D721Med (cell line): ENCODE measurements at regions not wholly inside any gene's neighbourhood (a gene's known extent, or its start where the extent isn't known, plus 50 kb on each side); places are given as distances from the start of the nearest gene placed in this dataset.

Source experiments
- DNase-seq: peaks from one replicate; pipeline ENCODE4 v3.0.0; 2011; ENCODE audit warnings: low spot score; ENCODE audit not compliant: insufficient read length
- FAIRE-seq: peaks from 2 replicates; lab custom pipeline; 2011; peaks lifted over from hg19 to GRCh38; lab: Jason Lieb, UNC
- TF ChIP-seq, protein P1 (sequence below): IDR thresholded peaks from 2 replicates; pipeline ENCODE4 v1.5.1; 2012; ENCODE audit warnings: mild to moderate bottlenecking, control low read depth; ENCODE audit not compliant: insufficient read depth; ENCODE audit errors: missing control alignments

DNA sequence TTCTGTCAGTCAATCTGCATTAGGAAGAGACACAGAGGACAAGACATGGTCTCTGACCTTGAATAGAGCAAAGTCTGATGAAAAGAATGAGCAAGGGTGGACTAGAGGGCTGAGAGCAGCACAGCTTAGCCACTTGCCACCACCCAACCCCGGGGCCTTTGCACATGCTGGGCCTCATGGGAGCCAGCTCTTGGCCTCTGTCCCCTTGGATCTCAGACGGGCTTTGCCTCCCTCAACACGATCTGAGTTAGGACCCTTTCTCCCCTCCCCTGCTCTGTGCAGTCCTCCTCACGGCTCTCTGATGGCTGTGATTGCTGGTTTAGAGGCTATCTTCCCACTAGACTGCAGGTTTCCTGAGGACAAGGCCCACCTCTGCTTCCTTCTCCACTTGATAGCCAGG, 131.6 kb upstream of the B3GAT1 start:
- DNase-seq, result no peak
- TF ChIP-seq, protein P1, sequence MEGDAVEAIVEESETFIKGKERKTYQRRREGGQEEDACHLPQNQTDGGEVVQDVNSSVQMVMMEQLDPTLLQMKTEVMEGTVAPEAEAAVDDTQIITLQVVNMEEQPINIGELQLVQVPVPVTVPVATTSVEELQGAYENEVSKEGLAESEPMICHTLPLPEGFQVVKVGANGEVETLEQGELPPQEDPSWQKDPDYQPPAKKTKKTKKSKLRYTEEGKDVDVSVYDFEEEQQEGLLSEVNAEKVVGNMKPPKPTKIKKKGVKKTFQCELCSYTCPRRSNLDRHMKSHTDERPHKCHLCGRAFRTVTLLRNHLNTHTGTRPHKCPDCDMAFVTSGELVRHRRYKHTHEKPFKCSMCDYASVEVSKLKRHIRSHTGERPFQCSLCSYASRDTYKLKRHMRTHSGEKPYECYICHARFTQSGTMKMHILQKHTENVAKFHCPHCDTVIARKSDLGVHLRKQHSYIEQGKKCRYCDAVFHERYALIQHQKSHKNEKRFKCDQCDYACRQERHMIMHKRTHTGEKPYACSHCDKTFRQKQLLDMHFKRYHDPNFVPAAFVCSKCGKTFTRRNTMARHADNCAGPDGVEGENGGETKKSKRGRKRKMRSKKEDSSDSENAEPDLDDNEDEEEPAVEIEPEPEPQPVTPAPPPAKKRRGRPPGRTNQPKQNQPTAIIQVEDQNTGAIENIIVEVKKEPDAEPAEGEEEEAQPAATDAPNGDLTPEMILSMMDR, result no peak
- FAIRE-seq, result no peak

DNA sequence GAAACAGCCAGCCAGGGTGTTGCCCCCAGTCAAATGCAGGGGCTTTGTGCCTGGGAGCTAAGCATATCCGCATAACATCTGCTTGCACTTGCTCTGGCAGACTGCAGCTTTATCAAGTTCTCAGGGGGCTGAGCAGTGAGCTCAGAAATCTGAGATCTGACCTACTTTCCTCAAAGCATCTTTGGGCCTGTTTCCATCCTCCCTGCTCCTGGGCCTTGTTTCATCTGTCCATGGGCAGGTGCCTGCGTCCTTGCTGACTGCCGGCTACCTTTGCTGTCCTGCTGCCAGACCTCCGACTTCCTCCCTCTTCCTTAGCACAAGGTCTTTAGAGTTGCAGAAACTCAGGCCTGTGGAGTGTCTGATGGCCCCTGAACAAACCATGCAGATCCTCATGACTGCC, 131.2 kb upstream of the B3GAT1 start:
- FAIRE-seq, result no peak

DNA sequence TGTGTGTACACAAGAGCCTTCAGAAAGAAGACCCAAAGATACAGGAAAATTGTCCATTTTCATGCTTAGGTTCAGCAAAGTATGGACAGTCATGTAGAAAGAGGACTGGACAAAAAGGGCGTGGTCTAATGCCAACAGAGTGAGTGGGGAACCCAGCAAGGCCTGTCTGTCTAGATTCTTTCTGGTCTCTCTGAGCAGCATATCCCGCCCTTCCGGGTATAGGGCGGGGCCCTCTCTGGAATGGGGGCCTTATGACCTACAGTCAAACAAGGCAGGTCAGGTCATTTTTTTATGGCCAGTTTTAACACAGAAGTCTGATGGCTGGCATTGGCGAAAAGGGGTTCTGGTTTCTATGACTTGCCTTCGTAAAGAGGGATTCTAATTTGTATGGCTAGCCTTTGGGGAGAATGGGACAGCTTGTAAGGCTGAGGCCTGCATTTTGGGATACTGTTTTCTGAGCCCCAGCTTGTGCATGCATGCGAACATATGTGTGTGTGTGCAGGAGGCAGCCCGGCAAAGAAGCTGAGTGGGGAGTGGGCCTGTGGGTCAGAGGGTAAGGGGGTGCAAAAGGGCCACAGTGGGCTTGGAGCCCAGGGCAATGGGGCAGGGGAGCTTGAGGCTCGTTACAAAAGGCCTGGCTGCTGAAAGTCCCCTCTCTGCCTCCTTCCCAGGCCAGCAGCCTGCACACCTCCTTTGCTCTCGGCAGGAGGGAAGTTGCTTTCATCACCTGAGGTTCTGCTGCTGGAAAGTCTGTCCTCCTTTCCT, 130.5 kb upstream of the B3GAT1 start:
- TF ChIP-seq, protein P1, result no peak
- FAIRE-seq, result no peak
- DNase-seq, result no peak

More for the DNA sequence above, 131.2 kb upstream of the B3GAT1 start:
- DNase-seq, result no peak
- TF ChIP-seq, protein P1, result no peak

DNA sequence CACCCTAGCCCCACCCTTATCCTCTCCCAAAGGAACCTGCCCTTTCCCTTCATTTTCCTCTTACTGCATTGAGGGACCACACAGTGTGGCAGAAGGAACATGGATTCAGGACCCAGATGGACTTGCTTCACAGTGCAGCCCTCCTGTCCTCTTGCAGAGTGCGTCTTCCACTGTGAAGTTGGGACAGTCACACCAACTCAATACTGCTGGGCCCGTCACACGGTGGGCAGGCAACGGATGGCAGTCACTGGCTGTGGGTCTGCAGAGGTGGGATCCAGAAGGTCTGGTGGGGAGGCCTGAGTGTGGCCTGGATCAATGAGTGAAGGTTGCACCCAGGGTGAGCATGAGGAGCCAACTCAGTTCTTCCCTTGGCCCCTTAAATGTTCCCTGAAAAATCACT, 129.9 kb upstream of the B3GAT1 start:
- no peak for FAIRE-seq
- no peak for DNase-seq
- TF ChIP-seq, protein P1, result no peak

DNA sequence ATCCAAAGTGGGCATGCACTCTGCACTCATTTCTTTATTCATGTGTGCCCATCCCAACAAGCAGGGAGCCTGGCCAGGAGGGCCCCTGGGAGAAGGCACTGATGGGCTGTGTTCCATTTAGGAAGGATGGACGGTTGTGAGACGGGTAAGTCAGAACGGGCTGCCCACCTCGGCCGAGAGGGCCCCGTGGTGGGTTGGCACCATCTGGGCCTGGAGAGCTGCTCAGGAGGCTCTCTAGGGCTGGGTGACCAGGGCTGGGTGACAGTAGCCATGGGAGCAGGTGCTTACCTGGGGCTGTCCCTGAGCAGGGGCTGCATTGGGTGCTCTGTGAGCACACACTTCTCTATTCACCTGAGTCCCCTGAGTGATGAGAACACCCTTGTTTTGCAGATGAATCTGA, 129.3 kb upstream of the B3GAT1 start:
- DNase-seq, result no peak
- no peak for FAIRE-seq
- TF ChIP-seq, protein P1, result no peak

DNA sequence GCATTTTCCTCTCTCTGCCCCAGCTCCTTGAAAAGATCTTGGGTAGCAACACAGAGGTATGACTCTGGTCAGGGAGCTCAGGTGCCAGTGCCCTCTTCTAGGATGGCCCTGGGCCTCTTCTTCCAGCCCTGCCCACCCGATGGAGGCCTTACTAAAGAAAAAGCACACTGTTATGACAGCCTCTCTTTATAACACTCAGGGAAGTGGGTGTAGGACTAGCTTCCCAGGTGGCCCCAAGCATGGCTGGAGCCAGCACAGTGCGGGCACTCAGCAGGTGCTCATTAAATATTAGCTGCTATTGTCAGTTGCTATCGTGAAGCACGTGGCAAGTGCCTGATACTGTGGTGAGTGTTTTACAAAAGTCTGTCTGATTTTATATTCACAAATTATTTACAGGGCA, 127.2 kb upstream of the B3GAT1 start:
- TF ChIP-seq, protein P1, result no peak
- DNase-seq (no peak), FAIRE-seq (no peak)

DNA sequence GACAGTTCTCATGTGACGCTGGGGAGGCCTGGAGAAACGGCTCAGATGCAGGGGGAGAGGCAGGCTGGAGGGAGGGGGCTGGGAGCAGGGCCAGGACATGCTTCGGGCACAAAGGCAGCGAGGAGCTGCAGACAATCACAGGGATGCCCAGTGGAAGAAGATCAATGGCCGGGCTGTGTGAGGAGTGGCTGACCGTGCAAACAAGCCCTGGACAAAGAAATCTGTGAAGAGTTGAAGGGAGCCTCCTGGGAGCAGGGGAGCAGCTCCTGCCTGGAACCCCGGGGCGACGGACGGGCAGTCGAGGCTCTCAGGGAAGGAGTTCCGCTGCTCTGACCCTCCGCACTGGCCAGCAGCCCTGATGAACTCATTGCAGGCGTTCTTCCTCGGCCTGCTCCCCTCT, 126.7 kb upstream of the B3GAT1 start:
- no peak for FAIRE-seq
- TF ChIP-seq, protein P1, result no peak
- DNase-seq, result no peak
